Naive thymus-derived CD8-positive, alpha-beta T cell (primary cell): ENCODE measurements at regions not wholly inside any gene's neighbourhood (a gene's known extent, or its start where the extent isn't known, plus 50 kb on each side); places are given as distances from the start of the nearest gene placed in this dataset.

Experiments used
- ATAC-seq, 2 donors: fragments of 150-1000 bp; cut with Tn5 transposase in 1 of 2; sonication (Bioruptor Pico), chemical (Tn5 transposase) in 1 of 2; 1 replicate in 1 of 2; 2 replicates in 1 of 2; pipeline ENCODE4 v1.10.0; 2021; ENCODE audit warnings: mild to moderate bottlenecking in 2 of 2, moderate library complexity in 2 of 2
- POLR2A ChIA-PET: fragments of 350-600 bp; sonication (Branson Sonifier 250); formaldehyde crosslinking; loops from one replicate; lab custom pipeline; 2021; ENCODE audit warnings: antibody characterized with exemption; lab: Charles Lee
- DNase-seq, 10 donors: peaks; one replicate each; pipeline versions ENCODE4 v3.0.0 to v3.0.0-alpha.2; 2020 to 2022
- H3K27ac Mint-ChIP-seq, 10 donors: one replicate each; pipeline ENCODE4 v1.8.0; 2020 to 2022; ENCODE audit warnings: mild to moderate bottlenecking in 10 of 10, mixed read lengths in 10 of 10, moderate library complexity in 4 of 10, inconsistent platforms in 1 of 10
- H3K27me3 Mint-ChIP-seq, 5 donors: one replicate each; pipeline ENCODE4 v1.8.0; 2021 to 2022; ENCODE audit warnings: mixed read lengths in 5 of 5
- H3K36me3 Mint-ChIP-seq, 3 donors: one replicate each; pipeline ENCODE4 v1.8.0; 2020 to 2022; ENCODE audit warnings: mixed read lengths in 3 of 3, mild to moderate bottlenecking in 2 of 3, inconsistent platforms in 1 of 3
- H3K4me1 Mint-ChIP-seq, 4 donors: one replicate each; pipeline ENCODE4 v1.8.0; 2021 to 2022; ENCODE audit warnings: mixed read lengths in 4 of 4
- H3K4me3 Mint-ChIP-seq, 10 donors: one replicate each; pipeline ENCODE4 v1.8.0; 2020 to 2022; ENCODE audit warnings: mild to moderate bottlenecking in 10 of 10, mixed read lengths in 10 of 10, moderate library complexity in 6 of 10, inconsistent platforms in 1 of 10
- H3K9me3 Mint-ChIP-seq, 9 donors: one replicate each; pipeline ENCODE4 v1.8.0; 2020 to 2022; ENCODE audit warnings: mixed read lengths in 9 of 9, mild to moderate bottlenecking in 3 of 9, inconsistent platforms in 1 of 9, moderate library complexity in 1 of 9

- no peak for DNase-seq
- no peak overlapping the region for H3K27ac Mint-ChIP-seq
- no peak for ATAC-seq
- H3K4me3 Mint-ChIP-seq, result no peak overlapping the region
- no peaks in the 10 kb centered on the region for H3K4me1 Mint-ChIP-seq
- no peaks in the 10 kb centered on the region for H3K36me3 Mint-ChIP-seq
- H3K27me3 Mint-ChIP-seq, result peaks cover 4 to 12% (median 9%) of the 10 kb centered on the region in 5 donors
- H3K9me3 Mint-ChIP-seq, result peaks cover 0 to 4% (median 0%) of the 10 kb centered on the region in 9 donors
- POLR2A ChIA-PET, result no interaction called here
These were observed 71.8 kb upstream of the ADRA1B start for GRCh38 chr5:159844267-159845121.

GRCh38 chr5:159849437-159850083, 66.7 kb upstream of the ADRA1B start:
- POLR2A ChIA-PET, result no interaction called here
- no peak for DNase-seq
- Mint-ChIP-seq H3K4me3 (no peak overlapping the region), H3K27me3 (peaks cover 0 to 11% (median 2%) of the 10 kb centered on the region in 5 donors), H3K9me3 (peaks cover 0 to 7% (median 0%) of the 10 kb centered on the region in 9 donors), H3K36me3 (no peaks in the 10 kb centered on the region), H3K27ac (no peak overlapping the region), H3K4me1 (no peaks in the 10 kb centered on the region)
- ATAC-seq, result no peak

GRCh38 chr5:159850160-159850559, 66.1 kb upstream of the ADRA1B start:
- Mint-ChIP-seq H3K4me3 (no peak overlapping the region), H3K4me1 (no peaks in the 10 kb centered on the region), H3K27ac (no peak overlapping the region), H3K36me3 (no peaks in the 10 kb centered on the region), H3K9me3 (peaks cover 0 to 7% (median 0%) of the 10 kb centered on the region in 9 donors), H3K27me3 (peaks cover 1 to 14% (median 4%) of the 10 kb centered on the region in 5 donors)
- POLR2A ChIA-PET, result no interaction called here
- ATAC-seq (no peak), DNase-seq (no peak)

- peaks cover 0 to 7% (median 0%) of the 10 kb centered on the region in 9 donors for H3K9me3 Mint-ChIP-seq
- H3K4me3 Mint-ChIP-seq, result no peak overlapping the region
- H3K27me3 Mint-ChIP-seq, result peaks cover 4 to 22% (median 6%) of the 10 kb centered on the region in 5 donors
- DNase-seq (no peak), ATAC-seq (no peak)
- H3K27ac Mint-ChIP-seq, result no peak overlapping the region
- no peaks in the 10 kb centered on the region for H3K36me3 Mint-ChIP-seq
- no peaks in the 10 kb centered on the region for H3K4me1 Mint-ChIP-seq
- POLR2A ChIA-PET, result no interaction called here
These were observed 65.2 kb upstream of the ADRA1B start for GRCh38 chr5:159851053-159851452.

- no peak for ATAC-seq
- DNase-seq, result no peak
- Mint-ChIP-seq H3K9me3 (peaks cover 0 to 7% (median 0%) of the 10 kb centered on the region in 9 donors), H3K27ac (no peak overlapping the region), H3K36me3 (no peaks in the 10 kb centered on the region), H3K4me3 (no peak overlapping the region), H3K4me1 (no peaks in the 10 kb centered on the region), H3K27me3 (peaks cover 6 to 30% (median 7%) of the 10 kb centered on the region in 5 donors)
- POLR2A ChIA-PET, result no interaction called here
These were observed 61.4 kb upstream of the ADRA1B start for GRCh38 chr5:159854916-159855315.

- Mint-ChIP-seq H3K36me3 (no peaks in the 10 kb centered on the region), H3K4me3 (no peak overlapping the region), H3K4me1 (no peaks in the 10 kb centered on the region), H3K9me3 (peaks cover 0 to 7% (median 0%) of the 10 kb centered on the region in 9 donors), H3K27ac (no peak overlapping the region), H3K27me3 (peaks cover 6 to 24% (median 7%) of the 10 kb centered on the region in 5 donors)
- POLR2A ChIA-PET, result no interaction called here
- no peak for ATAC-seq
- no peak for DNase-seq
These were observed 60.6 kb upstream of the ADRA1B start for GRCh38 chr5:159855476-159856191.

GRCh38 chr5:159858871-159859270, 57.4 kb upstream of the ADRA1B start:
- no peak overlapping the region for H3K27ac Mint-ChIP-seq
- H3K27me3 Mint-ChIP-seq, result peaks cover 6 to 32% (median 9%) of the 10 kb centered on the region in 5 donors
- H3K4me3 Mint-ChIP-seq, result no peak overlapping the region
- POLR2A ChIA-PET, result no interaction called here
- H3K36me3 Mint-ChIP-seq, result no peaks in the 10 kb centered on the region
- DNase-seq (no peak), ATAC-seq (no peak)
- no peaks in the 10 kb centered on the region for H3K9me3 Mint-ChIP-seq
- no peaks in the 10 kb centered on the region for H3K4me1 Mint-ChIP-seq

- Mint-ChIP-seq H3K4me1 (no peaks in the 10 kb centered on the region), H3K36me3 (no peaks in the 10 kb centered on the region), H3K9me3 (no peaks in the 10 kb centered on the region), H3K27ac (no peak overlapping the region), H3K27me3 (peaks cover 11 to 41% (median 18%) of the 10 kb centered on the region in 5 donors), H3K4me3 (no peak overlapping the region)
- ATAC-seq (no peak), DNase-seq (no peak)
- POLR2A ChIA-PET, result no interaction called here
These were observed 55.2 kb upstream of the ADRA1B start for GRCh38 chr5:159861086-159861485.

- Mint-ChIP-seq H3K27ac (no peak overlapping the region), H3K36me3 (no peaks in the 10 kb centered on the region), H3K4me3 (no peak overlapping the region), H3K9me3 (no peaks in the 10 kb centered on the region), H3K27me3 (peaks cover 18 to 50% (median 23%) of the 10 kb centered on the region in 5 donors), H3K4me1 (no peaks in the 10 kb centered on the region)
- POLR2A ChIA-PET, result no interaction called here
- DNase-seq (no peak), ATAC-seq (no peak)
These were observed 51.2 kb upstream of the ADRA1B start for GRCh38 chr5:159864885-159865691.

GRCh38 chr5:159866093-159866492, 50.2 kb upstream of the ADRA1B start:
- Mint-ChIP-seq H3K4me1 (no peaks in the 10 kb centered on the region), H3K27ac (no peak overlapping the region), H3K4me3 (no peak overlapping the region), H3K9me3 (no peaks in the 10 kb centered on the region), H3K36me3 (no peaks in the 10 kb centered on the region), H3K27me3 (peaks cover 18 to 57% (median 28%) of the 10 kb centered on the region in 5 donors)
- POLR2A ChIA-PET, result no interaction called here
- ATAC-seq (no peak), DNase-seq (no peak)
